ENCODE measurements at regions not wholly inside any gene's neighbourhood (a gene's known extent, or its start where the extent isn't known, plus 50 kb on each side); places are given as distances from the start of the nearest gene placed in this dataset.

DNA sequence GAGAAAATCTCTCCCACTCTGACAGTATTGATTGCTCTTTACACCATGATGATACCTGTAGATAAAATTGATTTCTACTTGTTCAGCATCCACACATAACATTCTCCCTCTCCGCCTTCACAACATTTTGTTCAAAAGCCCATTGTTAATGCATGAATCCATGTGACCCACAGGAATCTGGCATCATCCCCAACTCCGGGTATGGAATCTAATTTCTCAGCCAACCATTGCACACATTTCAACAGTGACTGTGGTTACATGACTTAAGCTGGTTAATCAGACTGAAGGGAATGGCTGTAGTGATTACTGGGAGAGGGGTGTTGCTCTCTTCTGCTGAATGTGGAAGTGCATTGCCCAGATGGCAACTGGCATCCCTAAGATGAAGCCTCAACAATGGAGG is 161.4 kb upstream of the C16orf82 start:
- Histone ChIP-seq H2AFZ (replicated peaks) (no peak overlapping the region), H3K27me3 (no peaks in the 10 kb centered on the region), H3K4me2 (no peak overlapping the region), H3K4me1 (no peaks in the 10 kb centered on the region), H4K20me1 (ENCODE audit: low read depth) (no peaks in the 10 kb centered on the region), H3K9me3 (ENCODE audit: low read depth) (no peaks in the 10 kb centered on the region), H3F3A (ENCODE audit: low read depth) (no peaks in the 10 kb centered on the region), H3K79me2 (ENCODE audit: low read depth) (no peaks in the 10 kb centered on the region), H3K4me3 (no peak overlapping the region), H3K27ac (no peak overlapping the region), H3K9ac (no peak overlapping the region), H3K36me3 (no peaks in the 10 kb centered on the region)
- Mint-ChIP-seq H3K9me3 (no peaks in the 10 kb centered on the region), H3K4me1 (peaks cover 12% of the 10 kb centered on the region), H3K27ac (no peak overlapping the region), H3K4me3 (no peak overlapping the region), H3K36me3 (no peaks in the 10 kb centered on the region), H3K27me3 (ENCODE audit: insufficient read depth, low read depth) (peaks cover 6% of the 10 kb centered on the region)
- TF ChIP-seq EZH2phosphoT487 (IDR thresholded peaks at IDR 0.05): no peak
- TF ChIP-seq, protein P1, sequence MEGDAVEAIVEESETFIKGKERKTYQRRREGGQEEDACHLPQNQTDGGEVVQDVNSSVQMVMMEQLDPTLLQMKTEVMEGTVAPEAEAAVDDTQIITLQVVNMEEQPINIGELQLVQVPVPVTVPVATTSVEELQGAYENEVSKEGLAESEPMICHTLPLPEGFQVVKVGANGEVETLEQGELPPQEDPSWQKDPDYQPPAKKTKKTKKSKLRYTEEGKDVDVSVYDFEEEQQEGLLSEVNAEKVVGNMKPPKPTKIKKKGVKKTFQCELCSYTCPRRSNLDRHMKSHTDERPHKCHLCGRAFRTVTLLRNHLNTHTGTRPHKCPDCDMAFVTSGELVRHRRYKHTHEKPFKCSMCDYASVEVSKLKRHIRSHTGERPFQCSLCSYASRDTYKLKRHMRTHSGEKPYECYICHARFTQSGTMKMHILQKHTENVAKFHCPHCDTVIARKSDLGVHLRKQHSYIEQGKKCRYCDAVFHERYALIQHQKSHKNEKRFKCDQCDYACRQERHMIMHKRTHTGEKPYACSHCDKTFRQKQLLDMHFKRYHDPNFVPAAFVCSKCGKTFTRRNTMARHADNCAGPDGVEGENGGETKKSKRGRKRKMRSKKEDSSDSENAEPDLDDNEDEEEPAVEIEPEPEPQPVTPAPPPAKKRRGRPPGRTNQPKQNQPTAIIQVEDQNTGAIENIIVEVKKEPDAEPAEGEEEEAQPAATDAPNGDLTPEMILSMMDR (IDR thresholded peaks at IDR 0.05): no peak
- TF ChIP-seq EZH2 (IDR thresholded peaks at IDR 0.05): no peak
- no peak for DNase-seq (ENCODE audit: low spot score)

DNA sequence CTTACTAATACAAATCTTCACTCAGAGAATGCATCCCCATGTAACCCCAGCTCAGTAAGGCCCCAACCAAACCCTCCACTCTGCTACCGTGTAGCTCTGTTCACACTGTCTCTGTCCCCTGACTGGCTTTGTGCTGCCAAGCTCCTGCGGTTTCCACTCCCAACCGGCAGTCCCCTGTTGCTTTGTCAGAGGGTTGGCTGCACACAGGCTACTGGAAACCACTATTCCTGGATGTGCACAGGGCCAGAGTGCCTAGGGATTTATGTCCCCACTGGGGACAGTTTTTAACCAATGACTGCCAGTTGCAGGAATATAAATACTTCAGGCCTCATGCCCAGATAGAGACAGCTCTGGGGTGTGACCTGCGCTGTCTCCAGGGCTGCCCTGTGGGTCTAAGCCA is 157.1 kb upstream of the C16orf82 start:
- Mint-ChIP-seq H3K9me3 (no peaks in the 10 kb centered on the region), H3K27ac (peak overlapping the region; percentile 13), H3K27me3 (ENCODE audit: insufficient read depth, low read depth) (peaks cover 5% of the 10 kb centered on the region), H3K36me3 (no peaks in the 10 kb centered on the region), H3K4me1 (peaks cover 16% of the 10 kb centered on the region), H3K4me3 (no peak overlapping the region)
- no peak for TF ChIP-seq EZH2phosphoT487 (IDR thresholded peaks at IDR 0.05)
- TF ChIP-seq, protein P1 (IDR thresholded peaks at IDR 0.05): no peak
- no peak for TF ChIP-seq EZH2 (IDR thresholded peaks at IDR 0.05)
- Histone ChIP-seq H2AFZ (replicated peaks) (peak overlapping the region; percentile 18), H3K9ac (no peak overlapping the region), H3K36me3 (no peaks in the 10 kb centered on the region), H3K4me3 (no peak overlapping the region), H3K4me2 (no peak overlapping the region), H4K20me1 (ENCODE audit: low read depth) (no peaks in the 10 kb centered on the region), H3F3A (ENCODE audit: low read depth) (no peaks in the 10 kb centered on the region), H3K9me3 (ENCODE audit: low read depth) (no peaks in the 10 kb centered on the region), H3K27me3 (no peaks in the 10 kb centered on the region), H3K27ac (no peak overlapping the region), H3K79me2 (ENCODE audit: low read depth) (no peaks in the 10 kb centered on the region), H3K4me1 (no peaks in the 10 kb centered on the region)
- DNase-seq (ENCODE audit: low spot score): peak; percentile 13

DNA sequence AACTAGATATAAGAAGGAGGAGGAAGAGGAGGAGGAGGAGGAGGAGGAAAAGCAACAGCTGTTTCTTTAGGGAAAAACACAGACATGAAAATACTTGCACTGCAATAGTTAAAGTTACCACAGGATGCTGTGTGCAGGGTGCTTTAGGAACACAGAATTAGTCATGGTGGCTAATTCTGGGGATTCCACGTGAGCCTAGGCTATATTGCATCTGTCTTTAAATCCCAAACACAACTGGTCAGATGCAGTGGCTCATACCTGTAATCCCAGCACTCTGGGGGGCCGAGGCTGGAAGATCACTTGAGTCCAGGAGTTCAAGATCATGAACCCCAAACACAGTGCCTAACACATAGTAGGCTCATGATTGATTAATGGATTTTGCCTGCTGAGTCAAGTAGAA is 155.3 kb upstream of the C16orf82 start:
- Histone ChIP-seq H3K36me3 (no peaks in the 10 kb centered on the region), H3K79me2 (ENCODE audit: low read depth) (no peaks in the 10 kb centered on the region), H2AFZ (replicated peaks) (no peak overlapping the region), H3K27ac (no peak overlapping the region), H3K4me2 (no peak overlapping the region), H3K9ac (no peak overlapping the region), H3F3A (ENCODE audit: low read depth) (no peaks in the 10 kb centered on the region), H3K4me3 (no peak overlapping the region), H3K4me1 (no peaks in the 10 kb centered on the region), H3K27me3 (no peaks in the 10 kb centered on the region), H4K20me1 (ENCODE audit: low read depth) (no peaks in the 10 kb centered on the region), H3K9me3 (ENCODE audit: low read depth) (no peaks in the 10 kb centered on the region)
- no peak overlapping the region for H3K4me3 Mint-ChIP-seq
- H3K9me3 Mint-ChIP-seq: no peaks in the 10 kb centered on the region
- TF ChIP-seq EZH2phosphoT487 (IDR thresholded peaks at IDR 0.05) (no peak), EZH2 (IDR thresholded peaks at IDR 0.05) (no peak)
- TF ChIP-seq, protein P1 (IDR thresholded peaks at IDR 0.05): no peak
- no peak for DNase-seq (ENCODE audit: low spot score)
- H3K4me1 Mint-ChIP-seq: peaks cover 16% of the 10 kb centered on the region
- no peak overlapping the region for H3K27ac Mint-ChIP-seq
- H3K27me3 Mint-ChIP-seq (ENCODE audit: insufficient read depth, low read depth): peaks cover 5% of the 10 kb centered on the region
- H3K36me3 Mint-ChIP-seq: no peaks in the 10 kb centered on the region
